ENCODE measurements at regions not wholly inside any gene's neighbourhood (a gene's known extent, or its start where the extent isn't known, plus 50 kb on each side); places are given as distances from the start of the nearest gene placed in this dataset.
A peak's percentile ranks its signal among the peaks of the same experiment; 100 is the strongest.
"Not testable (repeated sequence)": the region's sequence is repeated elsewhere in the genome, so short reads cannot be mapped to it uniquely, and the experiment has no call there.

DNA sequence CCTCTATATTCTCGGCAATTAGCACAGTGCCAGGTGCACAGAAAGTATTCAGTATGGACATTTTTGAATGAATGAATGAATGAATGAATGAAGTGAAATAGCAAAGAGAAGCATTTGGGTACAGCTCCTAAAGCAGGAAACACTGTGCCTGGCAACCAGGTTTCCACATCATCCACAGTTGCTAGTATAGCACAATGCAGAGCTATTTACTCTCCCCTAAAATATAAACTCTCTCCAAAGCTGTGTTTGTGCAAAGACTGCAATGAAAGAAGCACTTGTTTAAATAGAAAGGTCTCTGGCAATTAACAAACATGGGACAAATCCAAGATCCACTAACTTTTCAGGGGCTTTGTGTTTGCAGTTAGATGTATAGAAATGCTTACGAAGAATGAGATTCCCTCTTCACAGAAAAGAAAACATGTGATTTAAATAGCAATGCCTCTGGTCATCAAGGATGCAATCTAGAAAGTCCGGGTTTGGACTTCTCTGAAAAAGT lies 103.0 kb upstream of the OPCML start:
- DNase-seq: no peak

DNA sequence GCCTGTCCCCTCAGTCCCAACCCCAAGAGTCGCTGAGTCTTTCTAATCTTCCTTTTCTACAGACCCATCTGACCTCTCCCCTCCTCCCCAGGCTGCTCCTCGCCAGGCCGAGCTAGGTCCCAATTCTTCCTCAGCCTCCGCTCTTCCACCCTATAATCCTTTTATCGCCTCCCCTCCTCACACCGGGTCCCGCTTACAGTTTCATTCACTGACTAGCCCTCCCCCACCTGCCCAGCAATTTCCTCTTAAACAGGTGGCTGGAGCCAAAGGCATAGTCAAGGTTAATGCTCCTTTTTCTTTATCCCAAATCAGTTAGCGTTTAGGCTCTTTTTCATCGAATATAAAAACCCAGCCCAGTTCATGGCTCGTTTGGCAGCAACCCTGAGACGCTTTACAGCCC lies 96.1 kb upstream of the OPCML start:
- not testable (repeated sequence) for DNase-seq

DNA sequence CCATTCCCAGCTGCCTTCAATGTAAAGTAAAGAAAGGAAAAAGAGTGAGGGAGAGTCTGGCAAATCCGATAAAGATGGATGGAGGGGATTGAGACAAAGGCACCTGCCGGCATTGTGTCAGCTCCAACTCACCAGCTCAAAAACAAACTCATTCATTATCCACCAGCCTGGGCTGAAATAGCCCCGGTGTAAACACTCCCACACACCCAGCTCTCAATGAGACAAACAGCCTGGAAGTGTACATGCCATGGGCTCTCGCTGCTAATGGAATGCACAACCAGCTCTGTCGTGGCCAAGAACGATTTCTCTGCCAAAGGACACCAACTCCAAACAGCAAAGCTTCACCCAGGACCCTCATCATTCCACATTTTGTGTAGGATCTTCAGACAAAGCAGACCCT lies 89.3 kb upstream of the OPCML start:
- no peak for DNase-seq

DNA sequence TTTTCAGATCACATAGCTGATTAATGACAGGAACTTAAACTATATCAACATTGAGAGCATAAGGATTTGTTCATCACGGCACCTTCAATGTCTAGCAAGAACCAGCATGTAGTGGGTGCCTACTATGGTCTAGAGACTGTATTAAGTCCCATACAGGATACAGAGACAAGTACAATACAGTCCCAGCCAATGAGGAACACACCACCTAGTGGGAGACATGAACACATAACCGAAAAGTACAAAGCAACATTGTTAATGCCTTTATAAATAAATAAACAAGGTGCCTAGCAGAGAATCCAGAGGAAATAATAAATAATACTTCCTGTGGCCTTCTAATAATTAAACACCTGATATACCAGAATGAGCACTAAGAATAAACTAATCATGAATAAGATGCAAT lies 87.7 kb upstream of the OPCML start:
- peak; percentile 33 for DNase-seq

DNA sequence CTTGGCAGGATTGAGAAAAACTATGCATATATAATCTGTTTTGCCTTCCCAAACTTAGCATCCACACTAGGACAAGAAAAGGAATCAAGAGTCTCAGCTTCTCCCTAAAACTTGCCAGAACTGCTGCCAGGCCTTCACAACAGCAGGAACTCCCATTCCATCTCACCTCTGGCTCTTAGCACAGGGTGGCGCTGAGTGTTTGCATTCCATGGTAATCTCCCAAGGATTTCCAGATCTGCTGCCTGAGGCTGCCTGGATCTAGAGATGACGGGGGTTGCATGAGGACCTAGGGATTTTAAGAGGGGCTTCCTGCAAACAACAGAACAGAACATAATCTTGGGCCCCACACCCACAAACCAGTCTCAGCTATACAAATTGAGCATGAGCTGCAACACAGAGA lies 87.1 kb upstream of the OPCML start:
- no peak for DNase-seq

DNA sequence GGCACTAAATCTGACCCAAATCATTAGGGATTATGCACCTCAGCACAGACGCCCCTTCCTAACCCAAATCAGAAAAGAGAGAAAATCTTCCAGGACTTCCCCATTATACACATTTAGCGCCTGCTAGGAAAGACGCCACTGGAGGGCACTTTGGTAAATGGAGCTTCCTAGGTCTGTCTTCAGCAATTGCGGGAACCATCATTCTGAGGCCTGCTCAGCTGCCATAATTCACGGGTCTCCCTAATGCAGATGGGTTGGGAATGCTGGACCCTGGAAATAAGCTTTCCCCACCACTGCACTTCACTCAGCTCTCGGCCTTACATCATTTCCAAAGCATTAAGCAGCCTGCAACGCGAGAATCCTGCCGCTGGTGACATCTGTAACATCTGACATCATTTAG lies 86.2 kb upstream of the OPCML start:
- DNase-seq: no peak

DNA sequence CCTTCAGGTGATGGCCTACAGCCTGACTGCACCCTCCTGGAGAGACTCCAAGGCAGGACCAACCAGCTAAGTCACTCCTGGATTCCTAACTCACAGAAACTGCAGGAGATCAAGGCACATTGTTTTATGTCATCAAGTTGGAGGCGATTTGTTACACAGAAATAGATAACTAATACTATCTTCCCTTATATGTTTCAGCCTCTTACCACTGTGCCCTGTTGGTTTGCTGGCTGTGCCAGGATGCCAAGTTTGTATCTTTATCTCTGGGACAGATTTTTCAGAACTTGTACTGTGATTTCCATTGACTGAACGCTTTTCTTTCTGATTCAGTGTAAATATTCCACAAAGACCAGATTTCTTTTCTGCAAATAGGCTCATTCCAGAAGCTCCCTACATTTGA lies 76.2 kb upstream of the OPCML start:
- DNase-seq: no peak

DNA sequence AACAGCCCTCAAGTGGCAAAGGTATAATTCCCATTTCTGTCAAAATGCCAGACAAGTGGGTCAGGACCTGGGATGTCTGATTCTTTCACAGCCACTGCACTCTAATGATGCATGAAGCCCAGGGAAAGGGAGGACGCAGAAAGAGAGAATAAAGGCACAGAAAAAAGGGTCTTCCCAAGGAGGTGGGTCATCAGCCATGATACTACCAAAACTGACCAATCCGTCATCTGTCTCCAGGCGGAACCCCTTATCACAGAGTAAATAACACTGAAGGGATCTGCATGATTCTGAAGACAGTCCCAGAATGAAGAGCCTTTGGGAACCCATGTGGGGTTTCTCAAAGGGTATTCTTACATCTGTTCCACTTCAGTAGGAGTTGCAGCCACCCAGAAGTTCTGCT lies 73.8 kb upstream of the OPCML start:
- DNase-seq: no peak

DNA sequence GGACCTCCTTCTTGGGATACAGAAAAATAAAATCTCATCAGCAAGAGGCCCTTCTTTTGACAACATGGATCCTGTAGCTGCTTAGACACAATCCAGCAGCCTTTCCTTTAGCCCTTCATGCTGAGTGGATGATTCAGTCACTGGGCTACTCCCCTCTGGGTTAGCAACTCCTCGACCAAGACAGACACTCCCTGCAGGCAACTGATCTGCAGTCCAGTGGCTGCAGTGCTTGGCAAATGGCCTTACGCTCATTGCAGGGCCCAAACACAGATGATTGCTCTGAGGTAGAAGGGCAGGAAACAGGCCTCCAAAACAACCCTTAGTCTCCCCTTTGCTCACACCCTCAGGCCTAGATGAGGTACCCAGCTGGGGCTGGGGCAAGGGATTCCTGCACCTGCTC lies 73.2 kb upstream of the OPCML start:
- DNase-seq: no peak

DNA sequence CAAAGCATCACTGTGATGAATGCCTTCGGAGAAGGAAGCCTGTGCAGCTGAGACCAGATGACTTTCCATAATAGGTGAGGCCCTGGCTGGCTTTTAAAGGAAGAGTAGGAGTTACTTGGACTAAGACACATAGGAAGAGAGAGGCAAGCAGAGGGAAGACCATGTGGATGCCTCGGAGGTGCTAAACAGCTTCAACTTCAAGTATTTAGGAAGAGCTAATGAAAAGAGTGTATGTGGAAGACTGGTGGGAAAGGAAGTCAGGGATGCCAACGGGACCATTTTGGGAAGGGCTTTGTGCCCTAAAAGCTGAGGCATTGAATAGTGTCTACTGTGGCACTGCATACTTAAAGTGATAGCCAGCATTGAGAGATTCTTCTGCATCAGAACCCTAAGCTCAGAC lies 69.3 kb upstream of the OPCML start:
- DNase-seq: no peak

DNA sequence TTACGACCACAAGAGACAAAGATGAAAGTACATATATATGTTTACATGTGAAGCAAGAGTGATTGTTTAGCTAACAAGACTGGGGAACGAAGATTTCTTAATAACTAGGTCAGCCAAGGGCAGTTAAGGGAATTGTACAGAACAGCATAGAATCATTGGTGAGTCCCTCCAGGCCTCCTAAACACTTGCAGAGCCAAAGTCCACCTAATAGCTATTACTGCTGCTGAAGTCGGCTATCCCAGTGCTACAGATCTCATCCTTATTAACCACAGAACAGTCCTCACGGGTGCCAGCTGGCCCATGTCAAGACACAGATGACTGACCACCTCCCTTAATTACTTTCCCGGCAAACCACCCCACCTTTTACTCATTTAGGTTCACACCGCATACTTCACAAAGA lies 68.5 kb upstream of the OPCML start:
- no peak for DNase-seq

DNA sequence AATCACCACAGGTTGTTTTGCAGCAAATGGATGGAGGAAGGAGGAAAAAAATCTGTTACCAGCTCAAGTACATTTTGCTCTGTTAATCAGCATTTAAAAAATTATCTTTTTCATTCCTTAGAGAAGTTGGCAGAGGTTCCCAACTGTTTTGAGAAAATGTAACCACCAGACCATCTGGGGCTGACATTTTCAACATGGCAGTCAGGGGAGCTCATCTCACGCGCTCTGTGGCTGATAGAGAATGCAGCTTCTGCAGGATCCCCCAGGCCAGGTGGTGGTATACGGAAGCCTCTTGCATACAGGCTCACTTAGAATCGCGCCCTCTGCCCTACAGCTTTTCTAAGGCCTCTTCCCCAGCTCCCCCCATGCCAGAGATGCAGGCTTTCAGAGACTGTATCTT lies 68.0 kb upstream of the OPCML start:
- no peak for DNase-seq

DNA sequence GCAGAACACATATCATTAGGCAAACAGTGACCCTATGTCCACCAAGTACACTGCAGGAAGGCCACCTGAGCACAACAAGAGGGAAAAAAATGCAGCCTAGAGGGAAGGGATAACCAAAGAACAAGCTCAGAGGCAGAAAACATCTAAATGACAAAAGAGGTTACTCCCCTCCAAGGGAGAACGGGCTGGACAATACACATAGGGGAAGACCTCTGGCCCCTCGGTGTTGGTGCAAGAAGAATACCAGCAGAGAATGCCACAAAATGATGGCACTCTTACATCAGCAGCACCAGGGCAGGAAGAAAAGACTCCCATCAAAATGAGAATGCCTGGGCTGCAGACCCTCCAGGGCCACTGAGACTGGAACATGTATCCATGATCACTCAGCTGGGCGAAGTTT lies 66.6 kb upstream of the OPCML start:
- no peak for DNase-seq

DNA sequence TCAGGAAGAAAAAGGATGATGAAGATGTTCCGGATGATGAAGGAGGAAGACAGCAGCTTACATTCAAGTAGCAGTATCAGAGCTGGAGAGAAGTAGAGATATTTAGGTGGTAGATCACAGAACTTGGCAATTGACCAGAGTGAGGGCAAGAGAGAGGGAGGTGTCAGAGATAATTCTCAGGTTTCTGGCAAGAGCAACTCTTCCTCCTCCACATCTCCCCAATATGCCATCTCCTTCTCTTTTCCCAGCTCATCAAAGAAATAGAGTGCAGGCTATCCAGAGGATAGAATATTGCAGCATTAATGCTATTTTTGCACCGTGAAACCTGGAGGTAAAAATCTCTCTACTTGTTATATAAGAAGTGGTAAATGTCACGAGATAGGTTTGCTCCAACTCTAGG lies 64.9 kb upstream of the OPCML start:
- no peak for DNase-seq

DNA sequence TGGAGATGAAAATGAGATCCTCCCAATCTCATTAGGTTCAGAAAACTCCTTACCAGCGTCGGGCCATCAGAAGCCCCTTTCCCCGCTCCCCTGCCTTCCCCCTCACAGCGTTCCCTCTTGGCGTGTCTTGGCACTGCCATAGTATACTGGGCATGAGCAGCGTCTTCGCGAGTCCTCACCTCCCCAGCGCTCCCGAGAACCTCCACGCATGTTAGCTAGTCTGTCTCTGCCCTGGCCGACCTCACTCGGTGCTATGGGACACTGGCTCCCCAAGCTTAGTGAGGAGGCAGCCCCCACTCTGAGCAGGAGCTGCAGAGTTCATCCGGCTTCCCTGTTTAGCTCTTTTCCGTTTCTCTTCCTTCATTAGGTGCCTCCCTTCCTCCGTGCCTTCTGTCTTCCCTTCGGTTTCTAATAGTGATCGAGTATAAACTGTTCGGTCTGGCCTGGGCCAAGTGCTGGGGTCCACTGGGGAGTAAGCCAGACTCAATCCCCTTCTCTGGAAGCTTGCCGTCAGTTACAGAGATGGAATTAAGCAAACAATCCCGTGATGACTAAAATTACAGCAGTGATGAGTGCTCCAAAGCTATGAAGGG lies 63.8 kb upstream of the OPCML start:
- no peak for DNase-seq

DNA sequence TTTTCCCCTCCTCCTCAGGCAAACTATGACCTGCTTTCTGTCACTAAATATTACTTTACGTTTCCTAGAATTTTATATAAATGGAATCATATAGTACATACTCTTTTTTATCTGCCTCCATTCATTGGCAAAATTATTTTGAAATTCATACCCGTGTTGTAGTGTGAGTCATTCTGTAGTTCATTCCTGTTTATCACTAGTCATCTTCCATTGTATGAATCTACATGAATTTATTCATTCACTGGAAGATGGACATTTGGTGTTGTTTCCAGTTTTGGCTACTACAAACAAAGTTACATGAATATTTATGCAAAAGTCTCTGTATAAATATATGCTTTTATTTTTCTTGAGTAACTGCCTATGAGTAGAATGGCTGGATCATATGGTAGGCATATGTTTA lies 60.7 kb upstream of the OPCML start:
- DNase-seq: no peak

DNA sequence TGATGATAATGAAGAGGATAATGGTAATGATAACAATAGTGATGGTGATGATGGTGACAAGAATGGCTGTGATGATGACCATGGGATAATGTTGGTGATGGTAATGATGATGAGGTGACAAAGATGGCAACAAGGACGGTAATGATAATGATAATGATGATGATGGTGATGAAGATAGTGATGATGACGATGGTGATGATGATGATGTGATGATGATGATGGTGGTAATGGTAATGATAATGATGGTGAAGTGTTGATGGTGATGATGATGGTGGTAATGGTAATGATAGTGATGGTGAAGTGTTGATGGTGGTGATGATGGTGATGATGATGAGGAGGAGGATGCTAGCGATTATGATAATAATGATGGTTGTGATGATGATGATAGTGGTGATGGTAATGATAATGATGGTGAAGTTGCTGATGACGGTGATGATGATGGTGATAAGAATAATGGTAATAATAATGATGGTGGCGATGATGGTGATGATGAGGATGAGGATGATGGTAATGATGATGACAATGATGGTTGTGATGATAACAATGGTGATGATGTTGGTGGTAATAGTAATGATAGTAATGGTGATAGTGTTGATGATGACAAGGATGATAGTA lies 54.7 kb upstream of the OPCML start:
- DNase-seq: no peak

DNA sequence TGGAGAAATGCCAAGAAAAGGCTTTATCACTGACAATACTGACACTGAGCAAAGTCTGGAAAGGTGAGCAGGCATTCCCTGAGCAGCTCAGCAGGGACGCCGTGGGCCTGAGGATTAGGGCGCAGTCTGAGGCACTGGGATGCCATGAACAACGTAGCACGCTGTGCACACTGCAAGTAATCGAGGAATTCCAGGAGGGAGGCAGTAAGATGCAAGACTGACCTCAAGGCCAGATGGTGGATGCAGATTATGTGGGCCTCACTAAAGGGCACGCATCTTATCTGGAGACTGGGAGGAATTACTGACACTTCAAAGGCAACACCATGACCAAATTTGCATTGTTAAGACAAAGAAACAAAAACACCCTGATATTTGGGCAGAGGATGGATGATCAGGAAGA lies 50.4 kb upstream of the OPCML start:
- DNase-seq: no peak

DNA sequence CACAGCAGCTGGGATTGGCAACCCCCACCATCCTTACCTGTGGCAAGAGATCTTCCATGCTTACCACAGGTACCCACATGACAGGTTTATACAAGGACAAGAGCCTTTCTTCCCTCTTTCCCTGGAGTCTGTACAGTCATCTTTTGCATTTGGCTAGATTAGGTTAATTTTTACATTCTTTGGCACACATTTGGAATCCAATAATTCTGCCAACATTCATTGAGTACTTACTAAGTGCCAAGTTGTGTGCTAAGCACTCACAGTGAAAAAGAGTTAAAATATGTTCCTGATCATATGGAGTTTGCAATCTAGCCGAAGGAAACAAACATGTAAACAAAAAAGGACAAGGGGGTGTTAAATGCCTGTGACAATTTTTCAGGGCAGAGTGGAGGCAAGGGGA lies 50.0 kb upstream of the OPCML start:
- DNase-seq: no peak

All from MV-4-11 (cell line).